SK-N-SH (cell line): ENCODE measurements at regions not wholly inside any gene's neighbourhood (a gene's known extent, or its start where the extent isn't known, plus 50 kb on each side); places are given as distances from the start of the nearest gene placed in this dataset.

Source experiments
- MXI1 ChIP-seq: IDR thresholded peaks from 2 replicates; pipeline ENCODE4 v1.6.1; 2012; ENCODE audit warnings: mild to moderate bottlenecking, low read depth, low read length, improper control_type of control experiment
- POLR2AphosphoS5 ChIP-seq: IDR thresholded peaks from 2 replicates; pipeline ENCODE4 v1.6.1; 2012; ENCODE audit warnings: low read depth, low read length
- RCOR1 ChIP-seq: fragments of 150-350 bp; IDR thresholded peaks from 2 replicates; pipeline ENCODE4 v1.6.1; 2017; ENCODE audit warnings: antibody characterized with exemption, low read length
- TF ChIP-seq, protein P1 (sequence below): fragments of 200-600 bp; sonication (generic); IDR thresholded peaks from 2 replicates; pipeline ENCODE4 v1.6.1; 2017; ENCODE audit warnings: antibody characterized with exemption, mild to moderate bottlenecking, moderate library complexity

DNA sequence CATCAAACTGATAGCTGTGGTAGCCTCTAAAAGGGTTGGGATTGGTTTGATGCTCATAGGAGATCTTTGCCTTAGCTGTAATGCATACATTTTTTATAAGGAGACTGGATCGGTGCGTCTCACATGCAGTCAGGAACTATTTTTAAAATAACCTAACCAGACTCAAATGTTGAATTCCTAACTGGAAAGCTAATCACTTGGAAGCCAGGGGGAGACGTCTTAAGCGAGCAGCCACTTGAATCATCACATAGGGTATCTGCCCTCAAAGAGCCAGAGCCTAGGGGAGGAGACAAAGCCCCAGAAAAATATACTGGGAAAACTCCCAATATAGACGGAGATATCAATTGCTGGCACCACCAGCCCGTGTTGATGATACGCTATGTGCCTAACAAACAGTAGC, 61.7 kb upstream of the PUM1 start:
- TF ChIP-seq, protein P1, sequence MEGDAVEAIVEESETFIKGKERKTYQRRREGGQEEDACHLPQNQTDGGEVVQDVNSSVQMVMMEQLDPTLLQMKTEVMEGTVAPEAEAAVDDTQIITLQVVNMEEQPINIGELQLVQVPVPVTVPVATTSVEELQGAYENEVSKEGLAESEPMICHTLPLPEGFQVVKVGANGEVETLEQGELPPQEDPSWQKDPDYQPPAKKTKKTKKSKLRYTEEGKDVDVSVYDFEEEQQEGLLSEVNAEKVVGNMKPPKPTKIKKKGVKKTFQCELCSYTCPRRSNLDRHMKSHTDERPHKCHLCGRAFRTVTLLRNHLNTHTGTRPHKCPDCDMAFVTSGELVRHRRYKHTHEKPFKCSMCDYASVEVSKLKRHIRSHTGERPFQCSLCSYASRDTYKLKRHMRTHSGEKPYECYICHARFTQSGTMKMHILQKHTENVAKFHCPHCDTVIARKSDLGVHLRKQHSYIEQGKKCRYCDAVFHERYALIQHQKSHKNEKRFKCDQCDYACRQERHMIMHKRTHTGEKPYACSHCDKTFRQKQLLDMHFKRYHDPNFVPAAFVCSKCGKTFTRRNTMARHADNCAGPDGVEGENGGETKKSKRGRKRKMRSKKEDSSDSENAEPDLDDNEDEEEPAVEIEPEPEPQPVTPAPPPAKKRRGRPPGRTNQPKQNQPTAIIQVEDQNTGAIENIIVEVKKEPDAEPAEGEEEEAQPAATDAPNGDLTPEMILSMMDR = no peak
- TF ChIP-seq RCOR1 = no peak
- TF ChIP-seq POLR2AphosphoS5 = no peak
- no peak for TF ChIP-seq MXI1
